ENCODE measurements at regions not wholly inside any gene's neighbourhood (a gene's known extent, or its start where the extent isn't known, plus 50 kb on each side); places are given as distances from the start of the nearest gene placed in this dataset.

DNA sequence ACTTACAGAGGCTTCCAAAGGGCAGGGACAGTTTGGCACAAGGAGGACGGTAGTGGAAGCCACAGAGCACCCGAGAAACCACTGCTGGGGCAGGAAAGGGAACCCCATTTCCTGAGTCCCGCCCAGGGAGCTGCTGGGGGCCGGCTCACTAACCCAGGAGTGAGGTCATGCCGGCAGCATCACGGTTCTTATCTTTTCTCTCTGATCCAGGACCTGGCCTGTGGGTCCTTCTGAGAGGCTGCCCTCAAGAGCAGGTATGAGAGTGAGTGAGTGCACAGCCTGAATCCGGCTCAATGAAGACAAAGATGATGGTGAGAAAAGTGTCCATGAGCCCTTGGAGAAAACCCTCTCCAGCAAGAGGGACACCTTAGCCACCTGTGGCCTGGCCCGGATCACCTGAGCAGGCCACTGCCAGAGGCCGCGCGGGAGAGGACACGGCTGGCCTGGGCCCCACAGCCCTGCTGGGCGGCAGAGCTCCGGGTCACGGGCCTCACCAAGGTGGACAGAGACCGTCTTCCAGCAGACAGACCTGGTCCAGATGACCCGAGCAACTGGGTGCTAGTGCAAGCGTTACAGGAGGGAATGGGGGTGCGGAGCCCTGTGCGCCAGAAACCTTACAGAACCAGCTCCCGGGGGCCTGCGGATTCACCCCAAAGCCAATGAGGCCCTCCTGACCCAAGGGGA, 94.9 kb downstream of the RIPK4 start:
- TF ChIP-seq, protein P1, sequence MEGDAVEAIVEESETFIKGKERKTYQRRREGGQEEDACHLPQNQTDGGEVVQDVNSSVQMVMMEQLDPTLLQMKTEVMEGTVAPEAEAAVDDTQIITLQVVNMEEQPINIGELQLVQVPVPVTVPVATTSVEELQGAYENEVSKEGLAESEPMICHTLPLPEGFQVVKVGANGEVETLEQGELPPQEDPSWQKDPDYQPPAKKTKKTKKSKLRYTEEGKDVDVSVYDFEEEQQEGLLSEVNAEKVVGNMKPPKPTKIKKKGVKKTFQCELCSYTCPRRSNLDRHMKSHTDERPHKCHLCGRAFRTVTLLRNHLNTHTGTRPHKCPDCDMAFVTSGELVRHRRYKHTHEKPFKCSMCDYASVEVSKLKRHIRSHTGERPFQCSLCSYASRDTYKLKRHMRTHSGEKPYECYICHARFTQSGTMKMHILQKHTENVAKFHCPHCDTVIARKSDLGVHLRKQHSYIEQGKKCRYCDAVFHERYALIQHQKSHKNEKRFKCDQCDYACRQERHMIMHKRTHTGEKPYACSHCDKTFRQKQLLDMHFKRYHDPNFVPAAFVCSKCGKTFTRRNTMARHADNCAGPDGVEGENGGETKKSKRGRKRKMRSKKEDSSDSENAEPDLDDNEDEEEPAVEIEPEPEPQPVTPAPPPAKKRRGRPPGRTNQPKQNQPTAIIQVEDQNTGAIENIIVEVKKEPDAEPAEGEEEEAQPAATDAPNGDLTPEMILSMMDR (IDR thresholded peaks at IDR 0.05) = no peak
- no peak for TF ChIP-seq ZFX (IDR thresholded peaks at IDR 0.05; ENCODE audit: borderline replicate concordance)
